Tibial nerve (tissue), 4 donors: ENCODE measurements at regions not wholly inside any gene's neighbourhood (a gene's known extent, or its start where the extent isn't known, plus 50 kb on each side); places are given as distances from the start of the nearest gene placed in this dataset.

ENCODE experiments used
- DNase-seq, 2 donors: peaks; one replicate each; pipeline ENCODE4 v3.0.0-alpha.2; 2019; ENCODE audit warnings: low spot score in 2 of 2
- H3K27ac ChIP-seq, 4 donors: fragments of 200-600 bp; sonication (generic) in 3 of 4; one replicate each; pipeline ENCODE4 v1.5.1; 2017 to 2019; ENCODE audit warnings: mild to moderate bottlenecking in 1 of 4
- H3K27me3 ChIP-seq, 2 donors: fragments of 200-600 bp; sonication (generic) in 1 of 2; one replicate each; pipeline versions ENCODE4 v1.5.1 to v1.6.0; 2017 to 2019
- H3K36me3 ChIP-seq, 3 donors: fragments of 200-600 bp; sonication (generic); one replicate each; pipeline ENCODE4 v1.5.1; 2018 to 2019
- H3K4me1 ChIP-seq, 4 donors: fragments of 200-600 bp; sonication (generic) in 3 of 4; one replicate each; pipeline ENCODE4 v1.5.1; 2017 to 2019
- H3K4me3 ChIP-seq, 4 donors: fragments of 200-600 bp; sonication (generic) in 3 of 4; one replicate each; pipeline ENCODE4 v1.5.1; 2017 to 2019; ENCODE audit warnings: mild to moderate bottlenecking in 1 of 4, moderate library complexity in 1 of 4
- H3K9me3 ChIP-seq, 4 donors: fragments of 200-600 bp; sonication (generic) in 3 of 4; one replicate each; pipeline ENCODE4 v1.5.1; 2017 to 2019
- EP300 ChIP-seq, 2 donors: sonication (generic); formaldehyde crosslinking; IDR thresholded peaks; one replicate each; pipeline ENCODE4 v1.6.1; 2017; ENCODE audit warnings: antibody characterized with exemption in 2 of 2, mild to moderate bottlenecking in 1 of 2
- POLR2A ChIP-seq, 2 donors: fragments of 450-650 bp; IDR thresholded peaks; one replicate each; pipeline ENCODE4 v1.6.1; 2017; ENCODE audit warnings: antibody characterized with exemption in 2 of 2, mild to moderate bottlenecking in 2 of 2, moderate library complexity in 2 of 2
- WGBS, 2 donors: methylation state at CpG; one replicate each; pipeline ENCODE4 v1.1.5; 2018; 5-methylcytosine and 5-hydroxymethylcytosine counted together
- TF ChIP-seq, protein P1 (sequence below), 5 experiments: fragments of 200-600 bp in 3 of 5; fragments of 450-650 bp in 2 of 5; sonication (generic) in 3 of 5; IDR thresholded peaks; one replicate each; pipeline ENCODE4 v1.5.1; 2016 to 2019; ENCODE audit warnings: antibody characterized with exemption in 5 of 5, mild to moderate bottlenecking in 3 of 5, moderate library complexity in 2 of 5

DNA sequence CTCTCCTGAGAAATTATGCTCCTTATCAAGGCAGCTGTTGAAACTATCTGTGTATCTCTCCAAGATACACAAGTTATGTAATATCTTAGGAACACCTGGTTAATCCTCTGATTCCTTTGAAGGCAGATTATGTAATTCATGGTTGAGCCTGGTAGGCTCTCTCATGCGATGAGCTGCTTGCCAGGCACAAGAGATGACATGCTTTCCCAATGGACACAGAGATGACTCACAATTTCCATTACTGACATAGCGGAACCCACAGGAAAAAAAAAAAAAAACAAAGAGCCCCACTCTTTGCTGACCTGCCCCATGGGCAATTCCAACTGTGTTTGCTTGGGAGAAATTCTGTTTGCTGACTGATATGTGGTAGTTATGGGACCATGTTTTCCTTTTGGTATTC, 736.4 kb upstream of the PHF14 start:
- Histone ChIP-seq H3K36me3 (no peaks in the 10 kb centered on the region), H3K4me3 (no peak overlapping the region), H3K27me3 (no peaks in the 10 kb centered on the region), H3K27ac (no peak overlapping the region), H3K4me1 (no peaks in the 10 kb centered on the region), H3K9me3 (no peaks in the 10 kb centered on the region)
- TF ChIP-seq POLR2A (IDR thresholded peaks at IDR 0.05) = no peak
- TF ChIP-seq EP300 (IDR thresholded peaks at IDR 0.05) = no peak
- TF ChIP-seq, protein P1, sequence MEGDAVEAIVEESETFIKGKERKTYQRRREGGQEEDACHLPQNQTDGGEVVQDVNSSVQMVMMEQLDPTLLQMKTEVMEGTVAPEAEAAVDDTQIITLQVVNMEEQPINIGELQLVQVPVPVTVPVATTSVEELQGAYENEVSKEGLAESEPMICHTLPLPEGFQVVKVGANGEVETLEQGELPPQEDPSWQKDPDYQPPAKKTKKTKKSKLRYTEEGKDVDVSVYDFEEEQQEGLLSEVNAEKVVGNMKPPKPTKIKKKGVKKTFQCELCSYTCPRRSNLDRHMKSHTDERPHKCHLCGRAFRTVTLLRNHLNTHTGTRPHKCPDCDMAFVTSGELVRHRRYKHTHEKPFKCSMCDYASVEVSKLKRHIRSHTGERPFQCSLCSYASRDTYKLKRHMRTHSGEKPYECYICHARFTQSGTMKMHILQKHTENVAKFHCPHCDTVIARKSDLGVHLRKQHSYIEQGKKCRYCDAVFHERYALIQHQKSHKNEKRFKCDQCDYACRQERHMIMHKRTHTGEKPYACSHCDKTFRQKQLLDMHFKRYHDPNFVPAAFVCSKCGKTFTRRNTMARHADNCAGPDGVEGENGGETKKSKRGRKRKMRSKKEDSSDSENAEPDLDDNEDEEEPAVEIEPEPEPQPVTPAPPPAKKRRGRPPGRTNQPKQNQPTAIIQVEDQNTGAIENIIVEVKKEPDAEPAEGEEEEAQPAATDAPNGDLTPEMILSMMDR (IDR thresholded peaks at IDR 0.05) = no peak
- WGBS, 2 donors = 26 to 31% methylated on average over 2 of the region's 2 CpGs
- DNase-seq = no peak

DNA sequence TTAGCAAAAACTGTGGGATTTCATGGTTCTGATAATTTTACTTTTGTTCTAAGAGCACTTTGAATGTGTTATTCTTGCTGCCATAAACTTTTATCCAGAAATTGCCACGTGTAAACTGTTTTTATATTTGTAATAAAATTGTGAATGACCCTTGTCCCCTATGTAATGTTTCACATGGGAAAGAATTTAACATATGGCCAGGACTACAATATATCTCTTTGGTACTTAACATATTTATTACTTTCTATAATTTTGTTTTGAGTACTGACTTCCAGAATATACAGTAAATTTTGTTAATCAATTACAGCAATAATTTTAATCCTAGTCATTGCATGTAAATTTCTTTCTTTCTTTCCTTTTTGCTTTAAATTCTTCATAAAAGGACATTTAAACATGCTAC, 735.0 kb upstream of the PHF14 start:
- TF ChIP-seq POLR2A (IDR thresholded peaks at IDR 0.05) (no peak), EP300 (IDR thresholded peaks at IDR 0.05) (no peak)
- TF ChIP-seq, protein P1 (IDR thresholded peaks at IDR 0.05) = no peak
- no peaks in the 10 kb centered on the region for H3K27me3 ChIP-seq
- DNase-seq = no peak
- H3K4me3 ChIP-seq = no peak overlapping the region
- no peak overlapping the region for H3K27ac ChIP-seq
- 57 to 61% methylated on average over 1 of the region's 1 CpG for WGBS, 2 donors
- no peaks in the 10 kb centered on the region for H3K4me1 ChIP-seq
- no peaks in the 10 kb centered on the region for H3K36me3 ChIP-seq
- H3K9me3 ChIP-seq = no peaks in the 10 kb centered on the region

DNA sequence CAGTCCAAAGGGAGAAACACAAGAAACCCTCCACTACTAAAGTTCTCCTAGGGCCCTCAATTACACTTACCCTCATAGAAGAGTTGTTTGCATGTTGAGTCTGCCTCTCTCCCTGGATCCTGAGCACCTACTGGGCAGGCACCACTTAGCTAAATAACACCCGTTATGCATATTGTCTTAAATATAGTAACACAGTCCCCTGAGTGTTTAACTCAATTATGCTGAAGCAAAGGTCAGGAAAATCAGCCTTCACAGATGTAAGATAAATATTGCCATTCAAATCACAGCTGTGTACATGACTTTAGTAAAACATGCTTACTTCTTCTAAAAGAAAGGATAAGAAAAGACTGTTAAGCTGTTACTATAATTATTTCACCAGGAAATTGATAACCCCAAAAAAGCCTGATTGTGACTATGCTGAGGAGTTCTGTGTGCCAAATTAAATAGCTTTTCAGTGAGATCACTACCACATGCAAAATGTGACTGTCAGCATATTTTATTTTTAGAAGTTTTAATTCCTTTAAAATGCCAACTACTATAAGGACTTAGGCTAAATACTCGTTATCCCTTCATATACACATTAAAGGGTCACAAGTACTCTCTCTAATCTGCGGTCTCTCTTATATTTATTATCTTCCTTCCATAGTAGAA, 733.9 kb upstream of the PHF14 start:
- WGBS, 2 donors = 27 to 35% methylated on average over 3 of the region's 3 CpGs
- DNase-seq = no peak
- no peak for TF ChIP-seq EP300 (IDR thresholded peaks at IDR 0.05)
- TF ChIP-seq, protein P1 (IDR thresholded peaks at IDR 0.05) = no peak
- no peak for TF ChIP-seq POLR2A (IDR thresholded peaks at IDR 0.05)
- H3K4me3 ChIP-seq = no peak overlapping the region
- H3K27me3 ChIP-seq = no peaks in the 10 kb centered on the region
- H3K36me3 ChIP-seq = no peaks in the 10 kb centered on the region
- no peaks in the 10 kb centered on the region for H3K9me3 ChIP-seq
- H3K27ac ChIP-seq = no peak overlapping the region
- no peaks in the 10 kb centered on the region for H3K4me1 ChIP-seq

DNA sequence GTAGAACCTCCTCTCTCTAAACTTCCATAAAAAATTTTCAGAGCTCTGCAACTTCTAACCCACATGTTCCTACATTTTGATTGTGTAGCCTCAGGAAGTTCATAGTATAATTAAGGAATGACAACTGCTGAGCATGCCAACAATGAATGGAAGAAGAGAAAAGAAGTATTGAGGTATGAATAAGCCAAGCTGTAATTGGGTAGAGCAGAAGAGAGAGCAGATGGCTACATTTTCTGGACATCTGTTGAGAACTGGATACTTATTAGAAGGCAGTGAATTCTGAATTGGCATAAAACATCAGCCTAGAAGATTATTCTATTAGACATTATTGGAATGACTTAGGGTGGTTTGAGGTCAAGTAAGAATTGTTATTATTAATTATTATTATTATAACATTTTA, 728.3 kb upstream of the PHF14 start:
- no peak overlapping the region for H3K27ac ChIP-seq
- TF ChIP-seq EP300 (IDR thresholded peaks at IDR 0.05) (no peak), POLR2A (IDR thresholded peaks at IDR 0.05) (no peak)
- TF ChIP-seq, protein P1 (IDR thresholded peaks at IDR 0.05) = no peak
- no peak overlapping the region for H3K4me3 ChIP-seq
- H3K4me1 ChIP-seq = no peaks in the 10 kb centered on the region
- no peak for DNase-seq
- no peaks in the 10 kb centered on the region for H3K27me3 ChIP-seq
- peaks cover 0 to 24% (median 2%) of the 10 kb centered on the region in 4 donors for H3K9me3 ChIP-seq
- no peaks in the 10 kb centered on the region for H3K36me3 ChIP-seq

DNA sequence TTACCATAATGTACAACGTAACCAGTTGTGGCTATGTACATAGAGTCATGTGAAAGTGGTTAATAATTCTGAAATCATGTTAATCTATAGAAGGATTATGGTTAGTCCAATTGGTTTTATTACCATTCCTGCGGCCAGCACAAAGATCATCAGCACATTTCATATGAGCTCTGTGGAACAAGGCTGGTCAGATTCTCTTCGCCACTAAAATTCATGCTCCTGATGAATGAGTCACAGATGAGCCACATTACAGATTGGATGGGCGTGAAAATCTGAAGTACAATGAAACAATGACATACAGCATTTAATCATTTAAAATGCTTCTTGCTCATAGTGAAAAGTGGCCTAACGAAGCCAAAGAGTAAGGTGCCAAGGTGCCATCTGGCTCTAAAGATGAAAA, 716.2 kb upstream of the PHF14 start:
- Histone ChIP-seq H3K27ac (no peak overlapping the region), H3K27me3 (no peaks in the 10 kb centered on the region), H3K36me3 (no peaks in the 10 kb centered on the region), H3K9me3 (no peaks in the 10 kb centered on the region), H3K4me1 (no peaks in the 10 kb centered on the region), H3K4me3 (no peak overlapping the region)
- DNase-seq = no peak
- no peak for TF ChIP-seq EP300 (IDR thresholded peaks at IDR 0.05)
- TF ChIP-seq, protein P1 (IDR thresholded peaks at IDR 0.05) = no peak
- no peak for TF ChIP-seq POLR2A (IDR thresholded peaks at IDR 0.05)
- whole genome bisulfite sequencing, 2 donors = 89 to 95% methylated on average over 5 of the region's 5 CpGs
